CD4-positive, alpha-beta T cell treated with Interleukin-10 for 1 hour (primary cell): ENCODE measurements at regions not wholly inside any gene's neighbourhood (a gene's known extent, or its start where the extent isn't known, plus 50 kb on each side); places are given as distances from the start of the nearest gene placed in this dataset.
A peak's percentile ranks its signal among the peaks of the same experiment; 100 is the strongest.
"Not testable (repeated sequence)": the region's sequence is repeated elsewhere in the genome, so short reads cannot be mapped to it uniquely, and the experiment has no call there.

Experiments used
- DNase-seq: peaks from one replicate; pipeline ENCODE4 v3.0.0-alpha.2; 2020

GRCh38 chr5:99104538-99105132, 175.8 kb upstream of the CHD1 start:
- DNase-seq, result peak; percentile 23

DNA sequence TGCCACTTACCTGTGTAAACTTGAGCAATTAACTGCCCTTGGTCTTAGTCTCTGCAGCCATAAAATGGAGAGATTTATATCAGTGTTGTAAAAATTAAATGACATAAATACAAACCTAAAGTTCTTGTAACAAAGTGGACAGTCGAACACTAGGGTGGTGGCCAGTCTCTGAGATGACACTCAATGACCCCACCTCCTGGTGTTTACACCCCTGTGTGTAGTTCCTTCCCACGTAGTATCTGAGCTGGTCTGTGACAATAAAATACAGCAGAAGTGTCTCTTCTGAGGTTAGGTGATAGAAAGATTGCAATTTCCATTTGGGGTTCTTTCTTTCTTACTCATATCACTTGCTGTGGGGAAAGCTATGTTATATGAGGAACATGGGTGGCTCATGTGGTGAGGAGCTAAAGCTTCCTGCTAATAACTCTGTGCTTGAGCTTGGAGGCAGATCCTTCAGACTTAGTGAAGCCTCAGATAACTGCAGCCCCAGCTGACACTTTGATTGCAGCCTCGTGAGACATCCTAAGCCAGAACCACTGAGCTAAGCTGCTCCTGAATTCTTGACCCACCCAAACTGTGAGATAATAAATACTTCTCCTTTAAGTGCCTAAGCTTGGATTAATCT, 173.4 kb upstream of the CHD1 start:
- DNase-seq, result no peak

DNA sequence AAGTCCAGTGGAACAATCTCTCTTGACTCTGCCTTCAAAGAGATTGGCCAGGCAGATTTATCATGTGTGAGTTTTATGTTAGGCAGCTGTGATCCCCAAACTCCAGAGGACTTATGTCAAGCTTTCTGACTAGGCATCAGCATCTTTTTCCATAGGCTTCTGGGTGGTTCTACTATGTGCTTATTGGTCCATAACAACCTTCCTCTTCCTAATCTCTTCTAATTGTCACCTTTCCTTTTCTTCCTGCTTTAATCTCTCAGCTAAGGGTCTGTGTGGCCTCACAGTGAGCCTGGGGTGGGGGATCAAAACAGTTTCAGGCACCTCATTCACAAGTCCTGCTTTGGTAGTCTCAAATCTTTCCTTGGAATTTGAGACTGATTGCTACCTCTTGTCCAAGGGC, 170.9 kb upstream of the CHD1 start:
- DNase-seq, result no peak

DNA sequence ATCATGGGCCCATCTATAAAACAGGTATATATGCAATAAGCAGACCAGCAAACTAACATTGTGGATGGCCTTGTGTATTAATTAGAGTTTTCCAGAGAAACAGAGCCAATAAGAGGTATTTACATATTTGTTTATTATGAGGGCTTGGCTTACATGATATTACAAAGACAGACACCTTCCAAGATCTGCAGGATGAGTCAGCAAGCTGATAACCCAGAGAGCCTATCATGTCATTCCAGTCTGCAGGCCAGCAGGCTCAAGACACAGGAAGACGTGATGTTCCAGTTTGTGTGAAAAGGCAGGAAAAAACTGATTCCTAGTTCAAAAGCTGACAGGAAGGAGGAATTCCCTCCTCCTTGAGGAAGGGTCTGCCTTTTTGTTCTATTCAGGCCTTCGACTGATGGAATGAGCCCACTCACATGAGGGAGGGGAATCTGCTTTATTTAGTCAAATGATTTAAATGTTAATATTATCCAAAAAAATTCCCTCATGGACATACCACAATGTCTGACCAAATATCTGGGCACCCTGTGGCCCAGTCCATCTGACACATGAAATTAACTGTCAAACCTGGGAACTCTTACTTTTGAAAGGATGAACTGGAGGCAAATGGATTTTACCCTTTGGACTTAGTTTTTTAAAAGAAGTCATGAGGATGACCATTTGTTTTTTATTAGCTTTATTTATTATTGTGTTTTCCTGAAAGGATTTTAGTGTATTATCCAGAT, 161.2 kb upstream of the CHD1 start:
- DNase-seq, result no peak

DNA sequence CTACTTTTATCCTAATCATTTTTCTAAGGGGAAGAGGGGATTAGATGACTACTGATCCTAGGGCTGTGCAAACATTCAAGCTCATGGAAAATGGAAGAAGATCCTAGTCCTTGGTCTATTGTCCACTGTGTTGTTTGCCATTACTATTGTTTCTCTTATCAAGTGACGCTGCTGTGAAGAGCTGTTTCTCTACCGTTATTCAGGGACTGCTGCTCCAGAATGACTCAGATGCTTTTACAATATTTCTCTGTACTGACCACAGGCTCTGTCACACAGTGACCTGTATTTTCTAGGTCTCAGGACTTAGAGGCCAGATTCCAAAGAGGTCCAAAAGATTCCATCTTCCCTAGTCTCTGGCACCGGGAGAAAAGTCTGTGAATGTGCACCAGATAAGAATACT, 159.5 kb upstream of the CHD1 start:
- no peak for DNase-seq

DNA sequence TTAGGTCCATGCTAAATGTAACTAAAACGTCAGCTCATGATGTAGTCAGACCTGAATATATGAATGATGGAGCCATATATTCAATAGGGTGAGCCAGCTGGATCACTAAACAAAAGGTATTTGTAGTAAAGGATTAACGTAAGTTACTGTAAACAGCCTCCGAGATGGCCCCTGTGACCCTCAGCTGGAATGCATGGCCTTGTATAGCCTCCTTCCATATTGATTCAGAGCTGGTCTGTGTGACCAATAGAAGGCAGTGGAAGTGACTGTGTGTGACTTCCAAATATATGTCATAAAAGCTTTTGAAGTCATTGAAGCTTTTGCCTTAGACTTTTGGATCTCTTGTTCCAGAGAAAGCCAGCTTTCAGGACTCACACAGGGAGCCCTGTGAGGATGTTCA, 154.4 kb upstream of the CHD1 start:
- DNase-seq, result no peak

DNA sequence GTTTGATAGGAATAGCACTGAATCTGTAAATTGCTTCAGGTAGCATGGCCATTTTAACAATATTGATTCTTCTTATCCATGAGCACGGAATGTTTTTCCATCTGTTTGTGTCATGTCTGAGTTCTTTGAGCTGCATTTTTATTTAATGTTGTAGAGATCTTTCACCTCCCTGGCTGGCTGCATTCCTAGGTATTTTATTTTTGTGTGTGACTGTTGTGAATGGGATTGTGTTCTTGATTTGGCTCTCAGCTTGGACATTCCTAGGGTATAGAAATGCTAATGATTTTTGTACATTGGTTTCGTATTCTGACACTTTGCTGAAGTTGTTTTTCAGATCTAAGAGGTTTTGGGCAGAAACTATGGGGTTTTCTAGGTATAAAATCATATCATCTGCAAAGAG, 152.9 kb upstream of the CHD1 start:
- DNase-seq, result no peak

GRCh38 chr5:99076723-99077640, 148.2 kb upstream of the CHD1 start:
- no peak for DNase-seq

DNA sequence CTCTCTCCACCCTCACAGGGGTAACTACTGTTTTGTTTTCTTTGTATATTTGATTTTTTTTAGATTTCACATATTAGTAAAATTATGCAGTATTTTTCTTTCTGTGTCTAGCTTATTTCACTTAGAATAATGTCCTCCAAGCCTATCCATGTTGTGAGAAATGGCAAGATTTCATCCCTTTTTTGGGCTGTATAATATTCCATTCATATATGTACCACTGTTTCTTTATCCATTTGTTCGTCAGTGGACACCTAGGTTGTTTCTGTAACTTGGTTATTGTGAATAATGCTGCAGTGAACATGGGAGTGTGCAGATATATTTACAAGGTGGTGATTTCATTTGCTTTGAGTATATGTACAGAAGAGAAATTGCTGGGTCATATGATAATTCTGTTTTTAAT, 144.0 kb upstream of the CHD1 start:
- DNase-seq, result no peak

- DNase-seq, result no peak
Measured at GRCh38 chr5:99070822-99071221, 142.0 kb upstream of the CHD1 start.

DNA sequence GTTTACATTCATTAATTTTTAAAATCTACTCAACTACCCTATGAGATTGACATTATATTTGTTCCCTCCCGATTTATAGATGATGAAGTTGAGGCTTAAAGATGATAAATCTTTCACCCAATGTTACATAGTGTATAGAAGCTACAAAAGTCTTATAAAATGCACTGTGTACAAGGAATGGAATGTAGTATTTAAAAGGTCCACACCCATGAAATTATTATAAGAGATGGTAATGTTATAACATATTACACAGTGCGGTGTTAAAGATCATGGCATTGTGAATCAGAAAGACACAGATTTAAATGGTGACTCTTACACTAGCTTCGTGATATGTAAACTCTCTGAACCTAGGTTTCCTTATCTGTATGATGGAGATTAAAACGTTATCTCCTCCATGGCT, 141.6 kb upstream of the CHD1 start:
- no peak for DNase-seq

DNA sequence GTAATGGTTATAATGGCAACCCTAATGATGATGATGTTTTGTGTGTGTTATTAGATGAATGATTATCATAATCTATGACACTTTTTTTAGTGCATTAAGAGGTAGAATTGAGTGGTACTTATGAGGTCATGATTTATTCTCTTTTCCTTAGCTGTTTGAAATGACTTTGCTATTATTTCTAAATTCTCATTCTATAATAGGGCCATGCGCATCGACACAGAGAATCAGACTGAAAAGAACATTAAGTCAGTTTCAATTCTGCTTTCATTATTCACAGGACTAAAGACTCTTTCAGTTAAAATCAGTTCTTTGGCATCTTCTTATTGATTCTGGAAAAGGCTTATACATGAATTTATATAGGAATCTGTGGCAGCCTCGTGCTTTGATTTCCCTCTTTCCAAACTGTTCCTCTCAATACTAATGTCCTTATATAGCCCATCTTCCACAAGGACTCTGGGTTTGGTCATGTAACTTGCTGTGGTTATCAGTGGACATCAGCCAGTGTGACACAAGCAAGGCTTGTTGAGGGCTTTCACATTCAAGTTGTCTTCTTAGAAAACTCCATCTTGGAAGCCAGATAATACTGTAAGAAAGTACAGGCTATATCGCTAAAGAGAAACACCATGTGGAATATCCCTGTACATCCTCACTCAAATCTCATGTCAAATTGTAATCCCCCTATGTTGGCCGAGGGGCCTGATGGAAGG, 140.3 kb upstream of the CHD1 start:
- DNase-seq, result no peak

- DNase-seq, result no peak
Measured at GRCh38 chr5:99063737-99064136, 134.9 kb upstream of the CHD1 start.

- no peak for DNase-seq
Measured at GRCh38 chr5:99061711-99062110, 132.9 kb upstream of the CHD1 start.

- DNase-seq, result no peak
Measured at GRCh38 chr5:99061299-99061698, 132.5 kb upstream of the CHD1 start.

DNA sequence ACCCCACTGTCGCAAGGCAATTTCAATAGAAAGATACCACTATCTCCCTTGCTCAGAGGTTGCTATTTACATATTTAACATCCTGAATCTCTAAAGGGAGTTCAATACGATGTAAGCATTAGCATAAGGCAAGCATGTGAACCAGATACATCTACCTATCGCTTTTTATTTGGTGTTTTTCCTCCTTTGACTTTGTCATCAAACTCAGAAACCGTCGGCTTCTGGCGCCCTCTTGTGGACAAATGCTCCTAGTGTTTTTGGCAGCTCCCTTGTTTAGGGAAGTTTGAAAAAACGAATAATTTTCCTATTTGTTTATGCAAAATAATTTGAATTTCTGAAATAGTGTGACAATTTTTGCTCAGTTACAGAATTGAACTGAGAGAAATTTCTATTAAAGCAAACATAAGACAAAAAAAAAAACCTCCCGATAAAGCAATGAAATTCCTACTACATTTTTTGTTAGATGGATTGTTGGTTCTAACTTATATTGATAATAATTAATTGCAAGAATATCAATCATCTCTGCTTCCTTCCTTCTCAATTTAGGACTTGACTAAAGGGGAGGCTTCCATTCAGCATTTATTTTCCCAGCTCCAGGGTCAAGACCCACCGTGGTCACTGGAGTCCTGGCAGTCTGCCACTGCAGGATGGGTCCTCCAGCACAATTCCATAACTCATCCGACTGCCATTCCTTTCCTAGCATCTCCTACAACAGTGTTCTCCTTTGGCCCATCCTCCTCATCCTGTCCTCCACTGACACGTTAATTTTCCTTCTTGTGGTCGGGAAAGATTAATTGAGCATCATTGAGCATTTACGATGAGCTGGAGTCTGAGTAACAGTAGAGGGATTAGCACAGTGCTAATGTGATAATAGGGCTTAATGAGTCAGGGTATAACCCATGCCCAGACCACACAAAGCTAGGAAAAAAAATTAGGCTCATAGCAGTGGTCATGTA, 131.8 kb upstream of the CHD1 start:
- peak; percentile 88 for DNase-seq

DNA sequence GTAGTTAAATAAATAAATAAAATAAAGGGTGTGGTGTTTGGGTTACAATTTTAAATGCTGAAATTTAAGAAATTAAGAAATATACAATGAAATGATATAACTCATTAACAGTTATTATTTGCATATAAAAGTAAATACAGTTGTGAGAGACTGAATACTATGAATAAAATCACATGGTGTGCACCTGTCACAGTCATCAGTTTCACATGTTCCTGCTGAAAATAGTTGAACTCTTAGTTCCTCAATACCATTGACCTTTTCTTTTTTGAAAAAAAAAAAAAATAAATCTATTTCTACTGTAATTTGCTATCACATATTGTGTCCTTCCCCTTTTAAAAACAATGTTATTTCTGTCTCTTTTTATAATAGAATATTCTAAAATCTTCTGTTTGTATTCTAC, 130.9 kb upstream of the CHD1 start:
- no peak for DNase-seq

GRCh38 chr5:99058466-99058865, 129.7 kb upstream of the CHD1 start:
- DNase-seq, result no peak

- peak; percentile 11 for DNase-seq
Measured at GRCh38 chr5:99054972-99055371, 126.2 kb upstream of the CHD1 start.

DNA sequence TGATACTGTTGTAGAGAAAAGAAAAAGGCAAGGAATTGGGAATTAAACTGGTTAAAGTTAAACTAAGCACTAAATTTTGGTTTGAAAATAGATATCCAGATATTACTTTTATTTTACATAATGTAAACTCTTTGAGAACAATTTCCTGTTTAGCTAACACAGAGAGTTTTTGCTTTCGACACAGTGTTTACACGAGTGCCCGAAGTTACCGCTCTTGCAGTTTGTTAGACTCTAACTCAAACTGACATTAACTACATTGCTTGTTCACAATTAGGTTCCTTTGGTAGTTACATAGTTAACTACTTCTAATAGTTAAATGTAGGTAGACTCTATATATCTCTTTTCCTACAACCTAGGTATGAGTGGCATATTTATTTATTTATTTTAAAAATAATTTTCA, 117.1 kb upstream of the CHD1 start:
- DNase-seq, result no peak

DNA sequence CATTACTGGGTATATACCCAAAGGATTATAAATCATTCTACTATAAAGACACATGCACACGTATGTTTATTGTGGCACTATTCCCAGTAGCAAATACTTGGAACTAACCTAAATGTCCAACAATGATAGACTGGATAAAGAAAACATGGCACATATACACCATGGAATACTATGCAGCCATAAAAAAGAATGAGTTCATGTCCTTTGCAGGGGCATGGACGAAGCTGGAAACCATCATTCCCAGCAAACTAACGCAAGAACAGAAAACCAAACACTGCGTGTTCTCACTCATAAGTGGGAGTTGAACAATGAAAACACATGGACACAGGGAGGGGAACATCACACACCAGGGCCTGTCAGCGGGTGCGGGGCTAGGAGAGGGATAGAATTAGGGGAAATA, 114.5 kb upstream of the CHD1 start:
- not testable (repeated sequence) for DNase-seq

- peak; percentile 73 for DNase-seq
Measured at GRCh38 chr5:99037668-99038067, 108.9 kb upstream of the CHD1 start.
